CD14-positive monocyte (primary cell): ENCODE measurements at regions not wholly inside any gene's neighbourhood (a gene's known extent, or its start where the extent isn't known, plus 50 kb on each side); places are given as distances from the start of the nearest gene placed in this dataset.

Experiments
- DNase-seq, 3 donors: peaks; one replicate each; pipeline ENCODE4 v3.0.0-alpha.2; 2011 to 2022
- H2AFZ ChIP-seq: 2 replicates; pipeline ENCODE4 v1.6.0; 2012; ENCODE audit warnings: mild to moderate bottlenecking, low read depth, low read length, inconsistent platforms; ENCODE audit not compliant: insufficient read depth, poor library complexity, severe bottlenecking
- H3K27ac ChIP-seq, 2 donors: 1 replicate in 1 of 2; 2 replicates in 1 of 2; pipeline ENCODE4 v1.5.1; 2012 to 2013; ENCODE audit warnings: low read length in 2 of 2, control low read depth in 1 of 2, inconsistent platforms in 1 of 2, low read depth in 1 of 2, mild to moderate bottlenecking in 1 of 2
- H3K27me3 ChIP-seq, 2 donors: one replicate each; pipeline versions ENCODE4 v1.6.0 to v1.6.1; 2011 to 2013; ENCODE audit warnings: low read length in 2 of 2; ENCODE audit not compliant: control insufficient read depth in 2 of 2, insufficient read depth in 2 of 2
- H3K36me3 ChIP-seq, 2 donors: replicated peaks in 1 of 2; 1 replicate in 1 of 2; 2 replicates in 1 of 2; pipeline versions ENCODE4 v1.5.1 to v1.6.1; 2012 to 2013; ENCODE audit warnings: low read length in 2 of 2, control low read depth in 1 of 2, inconsistent platforms in 1 of 2, mild to moderate bottlenecking in 1 of 2; ENCODE audit not compliant: insufficient read depth in 2 of 2, control insufficient read depth in 1 of 2
- H3K4me1 ChIP-seq, 2 donors: 1 replicate in 1 of 2; 2 replicates in 1 of 2; pipeline versions ENCODE4 v1.5.1 to v1.6.1; 2012 to 2013; ENCODE audit warnings: low read length in 2 of 2, control low read depth in 1 of 2, inconsistent platforms in 1 of 2, mild to moderate bottlenecking in 1 of 2, moderate library complexity in 1 of 2; ENCODE audit not compliant: insufficient read depth in 2 of 2, control insufficient read depth in 1 of 2
- H3K4me2 ChIP-seq: replicated peaks from 2 replicates; pipeline ENCODE3; 2012; ENCODE audit warnings: low read length, moderate library complexity, mild to moderate bottlenecking; ENCODE audit not compliant: poor library complexity, severe bottlenecking; ENCODE audit errors: extremely low read depth
- H3K4me3 ChIP-seq, 3 experiments: fragments of 200-600 bp in 1 of 3; sonication (generic) in 1 of 3; replicated peaks in 1 of 3; 1 replicate in 2 of 3; 2 replicates in 1 of 3; pipeline ENCODE4 v1.5.1; 2011 to 2013; ENCODE audit warnings: low read length in 3 of 3, mild to moderate bottlenecking in 3 of 3, control low read depth in 2 of 3, low read depth in 2 of 3, inconsistent platforms in 1 of 3, moderate library complexity in 1 of 3
- H3K79me2 ChIP-seq: 2 replicates; pipeline ENCODE4 v1.6.0; 2012; ENCODE audit warnings: mild to moderate bottlenecking, control low read depth, inconsistent platforms, low read length, moderate library complexity; ENCODE audit not compliant: insufficient read depth
- H3K9ac ChIP-seq: 2 replicates; pipeline ENCODE4 v1.6.0; 2017; ENCODE audit warnings: low read length, mild to moderate bottlenecking; ENCODE audit not compliant: insufficient read depth, poor library complexity, severe bottlenecking
- H3K9me3 ChIP-seq, 2 donors: replicated peaks in 1 of 2; 1 replicate in 1 of 2; 2 replicates in 1 of 2; pipeline versions ENCODE4 v1.5.1 to v1.6.1; 2012 to 2013; ENCODE audit warnings: low read length in 2 of 2, control low read depth in 1 of 2; ENCODE audit not compliant: control insufficient read depth in 1 of 2, insufficient read depth in 1 of 2
- H4K20me1 ChIP-seq: 2 replicates; pipeline ENCODE4 v1.6.0; 2012; ENCODE audit warnings: mild to moderate bottlenecking, low read length, control low read depth, moderate library complexity; ENCODE audit not compliant: insufficient read depth
- H3K27ac Mint-ChIP-seq, 7 donors: one replicate each; pipeline ENCODE4 v1.8.0; 2020; ENCODE audit warnings: mild to moderate bottlenecking in 7 of 7, mixed read lengths in 7 of 7, moderate library complexity in 6 of 7, inconsistent platforms in 2 of 7
- H3K27me3 Mint-ChIP-seq, 3 donors: one replicate each; pipeline ENCODE4 v1.8.0; 2021 to 2022; ENCODE audit warnings: low read depth in 3 of 3, mild to moderate bottlenecking in 3 of 3, mixed read lengths in 3 of 3, moderate library complexity in 3 of 3, inconsistent platforms in 1 of 3
- H3K36me3 Mint-ChIP-seq, 2 donors: one replicate each; pipeline ENCODE4 v1.8.0; 2020; ENCODE audit warnings: mixed read lengths in 2 of 2, inconsistent platforms in 1 of 2, mild to moderate bottlenecking in 1 of 2
- H3K4me1 Mint-ChIP-seq: one replicate; pipeline ENCODE4 v1.8.0; 2020; ENCODE audit warnings: mild to moderate bottlenecking, mixed read lengths
- H3K4me3 Mint-ChIP-seq, 2 donors: one replicate each; pipeline ENCODE4 v1.8.0; 2020; ENCODE audit warnings: mild to moderate bottlenecking in 2 of 2, mixed read lengths in 2 of 2, moderate library complexity in 1 of 2
- H3K9me3 Mint-ChIP-seq, 7 donors: one replicate each; pipeline ENCODE4 v1.8.0; 2020 to 2022; ENCODE audit warnings: mixed read lengths in 7 of 7, mild to moderate bottlenecking in 6 of 7, moderate library complexity in 6 of 7, inconsistent platforms in 2 of 7
- WGBS: methylation state at CpG from one replicate; pipeline ENCODE4 v1.1.5; 2013; ENCODE audit warnings: missing lambda C conversion rate; ENCODE audit not compliant: insufficient coverage; 5-methylcytosine and 5-hydroxymethylcytosine counted together
- intact Hi-C, 2 donors: fragments of 100-400 bp; cut with micrococcal nuclease; formaldehyde crosslinking; loops; one replicate each; pipeline versions ENCODE4 v1.15.0 to v1.15.1; 2023
- TF ChIP-seq, protein P1 (sequence below): fragments of 200-600 bp; IDR thresholded peaks from one replicate; pipeline ENCODE4 v1.8.0; 2022; ENCODE audit warnings: antibody characterized with exemption, mild to moderate bottlenecking

DNA sequence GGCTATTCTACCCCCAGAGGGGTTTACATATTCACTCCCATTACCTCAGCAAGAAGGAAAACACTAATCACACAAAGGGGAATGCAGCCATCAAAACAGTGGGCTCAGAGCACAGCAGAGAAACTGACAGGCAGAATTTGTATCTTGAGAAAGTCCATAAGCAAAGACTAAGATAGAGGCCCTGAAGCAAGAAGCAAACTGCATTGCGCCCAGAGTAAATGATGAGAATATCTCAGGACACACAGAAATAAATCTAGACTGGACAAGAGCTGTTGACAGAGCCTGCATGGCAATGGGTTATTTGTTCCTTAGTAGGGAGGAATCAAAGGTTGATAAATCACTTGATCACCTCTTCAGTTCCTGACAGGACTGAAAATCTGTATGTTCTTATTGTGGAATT is 440.7 kb upstream of the CELF2 start:
- Histone ChIP-seq H3K27ac (no peak overlapping the region), H3K79me2 (no peaks in the 10 kb centered on the region), H3K4me3 (no peak overlapping the region), H3K27me3 (no peaks in the 10 kb centered on the region), H3K36me3 (no peaks in the 10 kb centered on the region), H4K20me1 (no peaks in the 10 kb centered on the region), H3K9me3 (no peaks in the 10 kb centered on the region), H3K4me2 (no peak overlapping the region), H2AFZ (no peak overlapping the region), H3K4me1 (no peaks in the 10 kb centered on the region), H3K9ac (no peak overlapping the region)
- WGBS: no CpG with 5 or more reads among the region's 1 CpG
- Mint-ChIP-seq H3K4me1 (no peaks in the 10 kb centered on the region), H3K27me3 (peaks cover 0 to 2% (median 2%) of the 10 kb centered on the region in 3 donors), H3K9me3 (peaks cover 0 to 9% (median 3%) of the 10 kb centered on the region in 7 donors), H3K36me3 (no peaks in the 10 kb centered on the region), H3K4me3 (no peak overlapping the region), H3K27ac (no peak overlapping the region)
- DNase-seq: no peak
- TF ChIP-seq, protein P1, sequence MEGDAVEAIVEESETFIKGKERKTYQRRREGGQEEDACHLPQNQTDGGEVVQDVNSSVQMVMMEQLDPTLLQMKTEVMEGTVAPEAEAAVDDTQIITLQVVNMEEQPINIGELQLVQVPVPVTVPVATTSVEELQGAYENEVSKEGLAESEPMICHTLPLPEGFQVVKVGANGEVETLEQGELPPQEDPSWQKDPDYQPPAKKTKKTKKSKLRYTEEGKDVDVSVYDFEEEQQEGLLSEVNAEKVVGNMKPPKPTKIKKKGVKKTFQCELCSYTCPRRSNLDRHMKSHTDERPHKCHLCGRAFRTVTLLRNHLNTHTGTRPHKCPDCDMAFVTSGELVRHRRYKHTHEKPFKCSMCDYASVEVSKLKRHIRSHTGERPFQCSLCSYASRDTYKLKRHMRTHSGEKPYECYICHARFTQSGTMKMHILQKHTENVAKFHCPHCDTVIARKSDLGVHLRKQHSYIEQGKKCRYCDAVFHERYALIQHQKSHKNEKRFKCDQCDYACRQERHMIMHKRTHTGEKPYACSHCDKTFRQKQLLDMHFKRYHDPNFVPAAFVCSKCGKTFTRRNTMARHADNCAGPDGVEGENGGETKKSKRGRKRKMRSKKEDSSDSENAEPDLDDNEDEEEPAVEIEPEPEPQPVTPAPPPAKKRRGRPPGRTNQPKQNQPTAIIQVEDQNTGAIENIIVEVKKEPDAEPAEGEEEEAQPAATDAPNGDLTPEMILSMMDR: no peak
- intact Hi-C loops: no loop called here

DNA sequence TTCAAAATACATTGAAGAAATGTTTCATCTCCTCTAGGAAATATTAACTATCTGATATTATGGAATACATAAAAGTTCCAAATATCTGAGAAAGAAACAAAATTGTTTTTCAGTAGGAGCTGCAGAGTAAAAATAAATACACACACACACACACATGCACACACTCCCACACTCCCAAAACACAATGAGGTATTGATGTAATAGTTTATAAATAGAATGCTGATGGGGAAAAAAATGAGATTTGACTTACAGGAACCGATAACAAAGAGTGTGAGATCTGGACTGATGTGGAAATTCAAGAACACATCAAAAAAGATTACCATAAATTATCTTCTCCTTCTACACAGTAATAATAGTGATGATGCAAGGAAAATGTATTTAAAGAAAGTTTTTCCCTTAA is 438.0 kb upstream of the CELF2 start:
- Mint-ChIP-seq H3K4me3 (no peak overlapping the region), H3K4me1 (peaks cover 1% of the 10 kb centered on the region), H3K9me3 (peaks cover 0 to 5% (median 3%) of the 10 kb centered on the region in 7 donors), H3K27ac (no peak overlapping the region), H3K36me3 (no peaks in the 10 kb centered on the region), H3K27me3 (peaks cover 0 to 1% (median 0%) of the 10 kb centered on the region in 3 donors)
- Histone ChIP-seq H3K4me3 (no peak overlapping the region), H3K9ac (no peak overlapping the region), H3K9me3 (no peaks in the 10 kb centered on the region), H3K4me1 (no peaks in the 10 kb centered on the region), H3K79me2 (no peaks in the 10 kb centered on the region), H3K27me3 (no peaks in the 10 kb centered on the region), H3K36me3 (no peaks in the 10 kb centered on the region), H4K20me1 (no peaks in the 10 kb centered on the region), H3K4me2 (no peak overlapping the region), H3K27ac (no peak overlapping the region), H2AFZ (no peak overlapping the region)
- intact Hi-C loops: no loop called here
- WGBS: no CpG with 5 or more reads among the region's 1 CpG
- no peak for DNase-seq
- TF ChIP-seq, protein P1: no peak
